NOMO-1 treated with DMSO at 0.1 percent for 48 hours (cell line): ENCODE measurements at regions not wholly inside any gene's neighbourhood (a gene's known extent, or its start where the extent isn't known, plus 50 kb on each side); places are given as distances from the start of the nearest gene placed in this dataset.
"Not testable (repeated sequence)": the region's sequence is repeated elsewhere in the genome, so short reads cannot be mapped to it uniquely, and the experiment has no call there.

Experiments
- DNase-seq: peaks from one replicate; lab custom pipeline; 2025; ENCODE audit not compliant: unreplicated experiment; lab: John Stamatoyannopoulos, UW

GRCh38 chr1:242914729-242915128, 340.4 kb downstream of the CEP170 start:
- DNase-seq = not testable (repeated sequence)

GRCh38 chr1:242912855-242913254, 342.2 kb downstream of the CEP170 start:
- DNase-seq = not testable (repeated sequence)

- not testable (repeated sequence) for DNase-seq
These were observed 354.5 kb downstream of the CEP170 start for GRCh38 chr1:242900558-242900957.

- DNase-seq = no peak
These were observed 364.8 kb downstream of the CEP170 start for GRCh38 chr1:242890192-242890741.

- DNase-seq = no peak
These were observed 361.6 kb upstream of the PLD5 start for GRCh38 chr1:242886137-242886536.

- not testable (repeated sequence) for DNase-seq
These were observed 355.5 kb upstream of the PLD5 start for GRCh38 chr1:242880022-242880421.

GRCh38 chr1:242877743-242878142, 353.2 kb upstream of the PLD5 start:
- no peak for DNase-seq

GRCh38 chr1:242877229-242877628, 352.7 kb upstream of the PLD5 start:
- no peak for DNase-seq

- DNase-seq = no peak
These were observed 351.5 kb upstream of the PLD5 start for GRCh38 chr1:242876030-242876429.

- no peak for DNase-seq
These were observed 349.2 kb upstream of the PLD5 start for GRCh38 chr1:242873661-242874060.

- DNase-seq = no peak
These were observed 348.0 kb upstream of the PLD5 start for GRCh38 chr1:242872521-242872920.

GRCh38 chr1:242871471-242872030, 347.1 kb upstream of the PLD5 start:
- DNase-seq = no peak

GRCh38 chr1:242870966-242871365, 346.5 kb upstream of the PLD5 start:
- no peak for DNase-seq

- DNase-seq = no peak
These were observed 331.8 kb upstream of the PLD5 start for GRCh38 chr1:242856289-242856688.

- DNase-seq = no peak
These were observed 330.0 kb upstream of the PLD5 start for GRCh38 chr1:242854466-242854865.

GRCh38 chr1:242847390-242847993, 323.0 kb upstream of the PLD5 start:
- DNase-seq = peak; percentile 43

- DNase-seq = no peak
These were observed 317.6 kb upstream of the PLD5 start for GRCh38 chr1:242842094-242842493.

- DNase-seq = no peak
These were observed 314.6 kb upstream of the PLD5 start for GRCh38 chr1:242839101-242839500.

- no peak for DNase-seq
These were observed 311.9 kb upstream of the PLD5 start for GRCh38 chr1:242836423-242836822.

GRCh38 chr1:242828828-242829227, 304.3 kb upstream of the PLD5 start:
- DNase-seq = no peak

GRCh38 chr1:242828199-242828598, 303.7 kb upstream of the PLD5 start:
- DNase-seq = no peak

GRCh38 chr1:242827538-242827937, 303.0 kb upstream of the PLD5 start:
- no peak for DNase-seq
